Fibroblast of mammary gland (primary cell): ENCODE measurements at regions not wholly inside any gene's neighbourhood (a gene's known extent, or its start where the extent isn't known, plus 50 kb on each side); places are given as distances from the start of the nearest gene placed in this dataset.

Experiments
- DNase-seq: peaks from one replicate; pipeline ENCODE4 v3.0.0-alpha.2; 2010; ENCODE audit warnings: low read depth
- H3K4me3 ChIP-seq: 2 replicates; pipeline ENCODE4 v1.5.1; 2011; ENCODE audit warnings: low read depth, mild to moderate bottlenecking, low read length, moderate library complexity; ENCODE audit not compliant: control insufficient read depth
- CTCF ChIP-seq: conservative IDR thresholded peaks from 2 replicates; pipeline ENCODE4 v1.5.1; 2011; ENCODE audit warnings: low read depth, low read length, inconsistent platforms; ENCODE audit not compliant: control insufficient read depth, insufficient read depth

GRCh38 chr10:130257897-130258296, 121.7 kb downstream of the GLRX3 start:
- no peak overlapping the region for H3K4me3 ChIP-seq
- no peak for TF ChIP-seq CTCF
- DNase-seq, result no peak

DNA sequence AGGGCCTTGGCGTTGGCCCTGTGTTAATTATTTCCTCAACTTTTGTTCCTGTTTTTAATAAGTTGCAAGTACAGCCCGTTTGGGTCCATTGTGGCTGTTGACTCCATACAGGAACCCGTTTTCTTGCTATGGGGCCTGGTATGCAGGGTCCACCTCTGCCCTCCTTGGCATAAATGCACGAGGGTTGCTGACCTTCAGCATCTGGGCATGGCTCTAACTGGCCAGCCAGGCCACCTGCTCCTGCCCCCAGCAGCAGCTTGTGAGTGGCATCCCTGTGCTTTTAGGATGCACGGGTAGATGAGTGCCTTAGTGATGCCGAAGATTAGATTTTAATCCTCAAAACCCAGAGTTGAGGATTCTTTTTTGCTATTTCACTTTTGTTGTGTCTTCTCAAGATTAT, 123.2 kb downstream of the GLRX3 start:
- no peak overlapping the region for H3K4me3 ChIP-seq
- no peak for DNase-seq
- no peak for TF ChIP-seq CTCF

DNA sequence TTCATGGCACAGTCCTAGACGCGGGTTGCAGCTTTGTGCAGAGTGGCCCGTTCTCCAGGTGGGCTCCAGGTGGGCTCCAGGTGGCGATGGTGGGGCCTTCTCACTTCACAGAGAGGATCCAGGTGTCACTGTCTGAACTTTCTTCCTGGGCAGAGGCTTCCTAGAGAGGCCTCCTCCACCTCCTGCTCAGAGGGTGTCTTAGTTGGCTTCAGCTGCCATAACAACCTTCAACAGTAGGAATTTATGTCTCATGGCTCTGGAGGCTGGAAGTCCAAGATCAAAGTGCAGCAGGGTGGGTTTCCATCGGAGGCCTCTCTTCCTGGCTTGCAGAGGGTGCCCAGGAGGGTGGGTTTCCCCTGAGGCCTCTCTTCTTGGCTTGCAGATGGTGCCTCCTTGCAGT, 125.1 kb downstream of the GLRX3 start:
- TF ChIP-seq CTCF, result no peak
- H3K4me3 ChIP-seq, result no peak overlapping the region
- no peak for DNase-seq

DNA sequence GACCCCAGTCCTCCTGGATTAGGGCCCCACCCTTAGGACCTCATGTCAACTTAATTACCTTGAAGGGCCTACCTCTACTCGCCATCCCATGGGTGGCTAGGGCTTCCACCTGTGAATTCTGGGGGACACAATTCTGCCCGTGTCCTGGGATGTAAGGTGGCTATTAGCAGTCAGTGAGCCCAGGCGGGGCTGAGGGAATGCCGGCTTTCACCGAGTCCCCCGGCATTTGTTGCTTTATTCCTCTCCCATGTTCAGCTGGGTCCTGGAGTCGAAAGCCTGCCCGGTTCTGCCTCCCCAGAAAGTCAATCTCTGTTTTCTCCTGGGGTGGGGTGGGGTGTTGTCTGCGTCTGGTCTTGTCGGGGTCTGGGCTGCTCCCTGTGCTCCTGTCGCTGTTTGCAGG, 125.6 kb downstream of the GLRX3 start:
- H3K4me3 ChIP-seq, result no peak overlapping the region
- DNase-seq, result no peak
- TF ChIP-seq CTCF, result no peak

GRCh38 chr10:130263289-130263688, 127.1 kb downstream of the GLRX3 start:
- H3K4me3 ChIP-seq, result no peak overlapping the region
- no peak for DNase-seq
- TF ChIP-seq CTCF, result no peak

GRCh38 chr10:130265542-130265941, 129.4 kb downstream of the GLRX3 start:
- TF ChIP-seq CTCF, result no peak
- no peak overlapping the region for H3K4me3 ChIP-seq
- DNase-seq, result no peak

- H3K4me3 ChIP-seq, result no peak overlapping the region
- no peak for DNase-seq
- TF ChIP-seq CTCF, result no peak
These were observed 146.5 kb downstream of the GLRX3 start for GRCh38 chr10:130282492-130283218.
